Lung (tissue), 11 donors: ENCODE measurements at regions not wholly inside any gene's neighbourhood (a gene's known extent, or its start where the extent isn't known, plus 50 kb on each side); places are given as distances from the start of the nearest gene placed in this dataset.

ENCODE experiments used
- ATAC-seq: fragments of 200-7000 bp; cut with Tn5 transposase; one replicate; pipeline ENCODE4 v1.9.1; 2020; ENCODE audit warnings: moderate number of reproducible peaks; ENCODE audit not compliant: insufficient read depth, low FRiP score
- DNase-seq, 3 donors: peaks; one replicate each; pipeline ENCODE4 v3.0.0-alpha.2; 2013 to 2017
- H3K27ac ChIP-seq, 2 donors: one replicate each; pipeline ENCODE4 v1.5.1; 2013; ENCODE audit warnings: mild to moderate bottlenecking in 2 of 2, moderate library complexity in 2 of 2, control low read depth in 1 of 2, inconsistent platforms in 1 of 2, low read depth in 1 of 2, low read length in 1 of 2
- H3K27me3 ChIP-seq, 3 donors: one replicate each; pipeline ENCODE4 v1.5.1; 2013; ENCODE audit warnings: low read length in 2 of 3; ENCODE audit not compliant: control insufficient read depth in 3 of 3, insufficient read depth in 3 of 3
- H3K36me3 ChIP-seq, 4 donors: one replicate each; pipeline ENCODE4 v1.5.1; 2013; ENCODE audit warnings: low read length in 4 of 4, mild to moderate bottlenecking in 1 of 4, moderate library complexity in 1 of 4; ENCODE audit not compliant: control insufficient read depth in 4 of 4, insufficient read depth in 4 of 4
- H3K4me1 ChIP-seq, 5 donors: one replicate each; pipeline ENCODE4 v1.5.1; 2013; ENCODE audit warnings: low read length in 5 of 5, mild to moderate bottlenecking in 2 of 5, moderate library complexity in 1 of 5; ENCODE audit not compliant: control insufficient read depth in 5 of 5, insufficient read depth in 5 of 5
- H3K4me3 ChIP-seq: one replicate; pipeline ENCODE4 v1.5.1; 2013; ENCODE audit warnings: mild to moderate bottlenecking, control low read depth, moderate library complexity
- H3K9ac ChIP-seq, 2 donors: one replicate each; pipeline ENCODE4 v1.5.1; 2013; ENCODE audit warnings: low read length in 2 of 2, control low read depth in 1 of 2; ENCODE audit not compliant: insufficient read depth in 1 of 2
- H3K9me3 ChIP-seq, 4 donors: one replicate each; pipeline ENCODE4 v1.5.1; 2013; ENCODE audit warnings: low read length in 3 of 4, mild to moderate bottlenecking in 1 of 4, moderate library complexity in 1 of 4; ENCODE audit not compliant: control insufficient read depth in 4 of 4, insufficient read depth in 3 of 4
- CTCF ChIP-seq: IDR thresholded peaks from 2 replicates; pipeline ENCODE4 v1.5.1; 2012; ENCODE audit warnings: mild to moderate bottlenecking; ENCODE audit errors: control extremely low read depth, extremely low read depth
- WGBS, 2 donors: extraction: QIAGEN DNeasy Blood & Tissue Kit; methylation state at CpG; one replicate each; pipeline ENCODE4 v1.1.7; 2013; 5-methylcytosine and 5-hydroxymethylcytosine counted together
- donor health status: control.
- donor health status: control.
- donor health status: Bipolar disorder and iron deficiency.
- donor health status: healthy.
- donor health status: DM: yes; HTN: yes; CAD: no.

DNA sequence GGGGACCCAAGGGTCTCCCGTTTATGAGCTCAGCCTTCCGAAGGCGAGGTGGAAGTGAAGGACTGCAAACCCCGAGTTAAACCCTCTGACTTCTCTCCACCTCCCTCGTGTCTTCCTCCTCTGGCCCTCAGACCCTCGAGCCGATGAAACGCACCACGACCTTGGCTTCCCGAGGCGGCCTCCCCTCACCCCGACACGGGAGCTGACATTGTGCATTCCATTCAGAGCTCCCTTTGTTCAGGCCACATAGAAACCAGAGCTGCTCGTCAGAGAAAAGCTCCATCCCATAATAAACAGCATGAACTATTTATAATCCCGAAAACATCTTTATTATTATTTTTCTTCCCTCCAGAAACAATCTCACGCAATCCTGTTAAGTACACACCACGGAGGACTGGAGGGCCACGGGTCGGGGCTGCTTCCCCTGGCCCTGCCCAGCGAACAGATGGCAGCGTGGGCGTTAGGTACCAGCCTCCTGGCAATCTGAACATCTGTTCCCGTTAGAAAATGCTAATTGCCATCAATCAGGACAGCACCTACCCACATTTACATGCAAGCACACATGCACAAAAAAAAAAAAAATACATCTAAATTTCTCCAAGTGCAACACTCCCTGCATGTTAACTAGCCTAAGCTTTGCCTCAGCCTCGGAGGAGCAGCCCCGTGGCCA, 145.7 kb downstream of the RBFOX3 start:
- Histone ChIP-seq H3K27me3 (peaks cover 0 to 13% (median 5%) of the 10 kb centered on the region in 3 donors), H3K9me3 (peaks cover 0 to 2% (median 0%) of the 10 kb centered on the region in 4 donors), H3K36me3 (no peaks in the 10 kb centered on the region), H3K27ac (no peak overlapping the region), H3K4me1 (no peaks in the 10 kb centered on the region), H3K9ac (no peak overlapping the region), H3K4me3 (no peak overlapping the region)
- no peak for DNase-seq
- no peak for TF ChIP-seq CTCF
- no peak for ATAC-seq
- WGBS, 2 donors = 58 to 69% methylated on average over 25 of the region's 25 CpGs

DNA sequence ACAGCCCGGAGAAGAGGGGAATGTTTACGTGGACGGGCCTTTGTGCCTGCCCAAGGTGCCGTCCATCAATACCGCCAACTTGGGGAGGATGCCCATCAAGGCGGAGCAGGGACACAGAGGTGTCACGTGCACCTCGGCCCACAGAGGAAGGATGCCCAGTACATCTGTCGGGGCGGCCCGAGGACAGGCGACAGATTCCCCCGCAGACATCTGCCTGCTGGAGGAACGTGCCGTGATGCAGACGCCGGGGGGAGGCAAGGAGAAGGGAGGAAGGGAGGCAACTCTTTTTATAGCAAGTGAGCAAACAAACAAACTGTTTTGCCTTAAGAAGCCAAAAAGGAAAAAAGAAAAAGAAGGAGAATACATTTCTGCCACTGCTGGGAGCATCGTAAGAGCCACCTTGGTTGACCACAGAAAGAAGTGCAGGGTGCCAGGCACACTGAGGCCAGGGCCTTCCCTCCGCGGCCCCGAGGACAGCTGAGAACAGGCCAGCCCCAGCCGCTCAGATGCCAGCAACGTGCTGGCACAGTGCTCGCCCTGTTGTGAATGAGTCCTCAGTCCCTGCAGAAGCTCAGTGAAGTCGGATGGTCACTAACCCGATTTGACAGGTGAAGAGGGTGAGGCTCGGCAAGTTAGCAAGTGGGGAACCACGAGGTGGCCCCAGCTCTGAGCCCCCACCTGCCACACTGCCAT, 146.4 kb downstream of the RBFOX3 start:
- ATAC-seq (no peak), DNase-seq (no peak)
- Histone ChIP-seq H3K4me3 (no peak overlapping the region), H3K27ac (no peak overlapping the region), H3K36me3 (no peaks in the 10 kb centered on the region), H3K9me3 (peaks cover 0 to 3% (median 0%) of the 10 kb centered on the region in 4 donors), H3K4me1 (no peaks in the 10 kb centered on the region), H3K27me3 (peaks cover 0 to 8% (median 6%) of the 10 kb centered on the region in 3 donors), H3K9ac (no peak overlapping the region)
- TF ChIP-seq CTCF = no peak
- 71 to 74% methylated on average over 28 of the region's 28 CpGs for WGBS, 2 donors

- Histone ChIP-seq H3K27me3 (peaks cover 0 to 10% (median 4%) of the 10 kb centered on the region in 3 donors), H3K9ac (no peak overlapping the region)
Measured at GRCh38 chr17:79463421-79464317, 147.2 kb downstream of the RBFOX3 start.

More at GRCh38 chr17:79463421-79464317, 147.2 kb downstream of the RBFOX3 start:
- H3K4me1 ChIP-seq = no peaks in the 10 kb centered on the region
- peaks cover 0 to 5% (median 0%) of the 10 kb centered on the region in 4 donors for H3K9me3 ChIP-seq
- TF ChIP-seq CTCF = no peak
- H3K27ac ChIP-seq = no peak overlapping the region
- 91 to 93% methylated on average over 35 to 36 of the region's 36 CpGs for WGBS, 2 donors
- no peak for ATAC-seq
- no peak for DNase-seq
- H3K36me3 ChIP-seq = no peaks in the 10 kb centered on the region
- no peak overlapping the region for H3K4me3 ChIP-seq
